Adrenal gland (tissue), 9 donors: ENCODE measurements at regions not wholly inside any gene's neighbourhood (a gene's known extent, or its start where the extent isn't known, plus 50 kb on each side); places are given as distances from the start of the nearest gene placed in this dataset.

Experiments used
- DNase-seq, 7 donors: peaks; one replicate each; pipeline ENCODE4 v3.0.0-alpha.2; 2019 to 2020
- H3K27ac ChIP-seq, 5 donors: fragments of 200-600 bp; sonication (generic) in 4 of 5; 1 replicate in 3 of 5; 2 replicates in 2 of 5; pipeline versions ENCODE4 v1.5.1 to v1.8.0; 2016 to 2020; ENCODE audit warnings: mild to moderate bottlenecking in 1 of 5
- H3K27me3 ChIP-seq: fragments of 200-600 bp; 2 replicates; pipeline ENCODE4 v1.8.0; 2021
- H3K36me3 ChIP-seq, 2 donors: fragments of 200-600 bp; replicated peaks in 1 of 2; 1 replicate in 1 of 2; 2 replicates in 1 of 2; pipeline versions ENCODE4 v1.5.1 to v1.8.0; 2018 to 2022
- H3K4me1 ChIP-seq, 2 donors: fragments of 200-600 bp; replicated peaks in 1 of 2; 1 replicate in 1 of 2; 2 replicates in 1 of 2; pipeline versions ENCODE4 v1.5.1 to v1.8.0; 2018 to 2021
- H3K4me3 ChIP-seq, 4 donors: fragments of 200-600 bp; sonication (generic) in 3 of 4; one replicate each; pipeline ENCODE4 v1.5.1; 2016 to 2018
- H3K9me3 ChIP-seq, 3 donors: fragments of 200-600 bp; sonication (generic) in 1 of 3; replicated peaks in 1 of 3; 1 replicate in 2 of 3; 2 replicates in 1 of 3; pipeline versions ENCODE4 v1.5.1 to v1.8.0; 2016 to 2021
- CTCF ChIP-seq, 6 experiments: fragments of 450-650 bp in 4 of 6; fragments of 200-600 bp in 2 of 6; sonication (generic) in 1 of 6; IDR thresholded peaks; 1 replicate in 5 of 6; 2 replicates in 1 of 6; pipeline versions ENCODE4 v1.5.1 to v1.8.0; 2016 to 2021; ENCODE audit warnings: antibody characterized with exemption in 6 of 6, mild to moderate bottlenecking in 2 of 6, moderate library complexity in 1 of 6
- POLR2A ChIP-seq, 2 donors: fragments of 450-650 bp; IDR thresholded peaks; one replicate each; pipeline ENCODE4 v1.6.1; 2017; ENCODE audit warnings: antibody characterized with exemption in 2 of 2, mild to moderate bottlenecking in 2 of 2, moderate library complexity in 1 of 2
- WGBS, 4 donors: extraction: QIAGEN DNeasy Blood & Tissue Kit in 2 of 4; methylation state at CpG; one replicate each; pipeline versions ENCODE4 v1.1.5 to v1.1.7; 2013 to 2017; 5-methylcytosine and 5-hydroxymethylcytosine counted together
- intact Hi-C, 2 donors: fragments of 100-400 bp; cut with DNase I; formaldehyde crosslinking; loops; one replicate each; pipeline versions ENCODE4 v1.14.1 to v1.15.0; 2022 to 2023
- donor health status: healthy with polysubstance abuse.
- donor health status: Bipolar disorder and iron deficiency.
- donor health status: DM: yes; HTN: yes; CAD: no.
- donor health status: DM: no; HTN: no; CAD: no.
- donor health status: DM: no; HTN: no; CAD: no.

GRCh38 chr21:19523746-19524145, 1120.2 kb upstream of the TMPRSS15 start:
- H3K27ac ChIP-seq, result no peak overlapping the region
- no peaks in the 10 kb centered on the region for H3K36me3 ChIP-seq
- H3K4me3 ChIP-seq, result no peak overlapping the region
- WGBS, 4 donors, result 30 to 50% (median 34%) methylated on average over 2 of the region's 2 CpGs
- peaks cover 0 to 3% (median 0%) of the 10 kb centered on the region in 3 donors for H3K9me3 ChIP-seq
- TF ChIP-seq CTCF (IDR thresholded peaks at IDR 0.05), result no peak
- TF ChIP-seq POLR2A (IDR thresholded peaks at IDR 0.05), result no peak
- peak in 1 of 7 donors; percentile 23 for DNase-seq
- intact Hi-C loops, result no loop called here
- H3K27me3 ChIP-seq, result no peaks in the 10 kb centered on the region
- peaks cover 0 to 8% of the 10 kb centered on the region in 2 donors for H3K4me1 ChIP-seq

GRCh38 chr21:19529031-19529430, 1125.4 kb upstream of the TMPRSS15 start:
- Histone ChIP-seq H3K4me1 (peaks cover 0 to 1% of the 10 kb centered on the region in 2 donors), H3K4me3 (no peak overlapping the region), H3K27ac (no peak overlapping the region), H3K9me3 (peaks cover 0 to 3% (median 0%) of the 10 kb centered on the region in 3 donors), H3K27me3 (no peaks in the 10 kb centered on the region), H3K36me3 (no peaks in the 10 kb centered on the region)
- intact Hi-C loops, result no loop called here
- no peak for TF ChIP-seq POLR2A (IDR thresholded peaks at IDR 0.05)
- no peak for TF ChIP-seq CTCF (IDR thresholded peaks at IDR 0.05)
- no peak for DNase-seq
- 22 to 43% (median 34%) methylated on average over 1 of the region's 1 CpG for WGBS, 4 donors

GRCh38 chr21:19535356-19535755, 1131.8 kb upstream of the TMPRSS15 start:
- no peaks in the 10 kb centered on the region for H3K9me3 ChIP-seq
- no peak overlapping the region for H3K27ac ChIP-seq
- WGBS, 4 donors, result 73 to 97% (median 91%) methylated on average over 3 of the region's 3 CpGs
- H3K36me3 ChIP-seq, result no peaks in the 10 kb centered on the region
- DNase-seq, result no peak
- no peaks in the 10 kb centered on the region for H3K4me1 ChIP-seq
- no peak overlapping the region for H3K4me3 ChIP-seq
- intact Hi-C loops, result no loop called here
- no peaks in the 10 kb centered on the region for H3K27me3 ChIP-seq
- TF ChIP-seq POLR2A (IDR thresholded peaks at IDR 0.05), result no peak
- TF ChIP-seq CTCF (IDR thresholded peaks at IDR 0.05), result no peak

- TF ChIP-seq CTCF (IDR thresholded peaks at IDR 0.05) (no peak), POLR2A (IDR thresholded peaks at IDR 0.05) (no peak)
- no peaks in the 10 kb centered on the region for H3K9me3 ChIP-seq
- no peaks in the 10 kb centered on the region for H3K27me3 ChIP-seq
- H3K27ac ChIP-seq, result no peak overlapping the region
- H3K4me3 ChIP-seq, result no peak overlapping the region
- intact Hi-C loops, result no loop called here
- 66 to 89% (median 85%) methylated on average over 2 of the region's 2 CpGs for WGBS, 4 donors
- DNase-seq, result no peak
- H3K4me1 ChIP-seq, result no peaks in the 10 kb centered on the region
- H3K36me3 ChIP-seq, result no peaks in the 10 kb centered on the region
Observed at GRCh38 chr21:19537116-19537515, 1133.5 kb upstream of the TMPRSS15 start.
